HepG2 (cell line): ENCODE measurements at regions not wholly inside any gene's neighbourhood (a gene's known extent, or its start where the extent isn't known, plus 50 kb on each side); places are given as distances from the start of the nearest gene placed in this dataset.

Experiments used
- BHLHE40 ChIP-seq: IDR thresholded peaks from 2 replicates; pipeline ENCODE4 v1.6.1; 2011; ENCODE audit warnings: low read length, improper control_type of control experiment
- CBX1 ChIP-seq: IDR thresholded peaks from one replicate; pipeline ENCODE4 v1.6.1; 2016; ENCODE audit warnings: antibody characterized with exemption, low read depth
- ISX ChIP-seq: sonication (generic); formaldehyde crosslinking; conservative IDR thresholded peaks from 2 replicates; pipeline ENCODE4 v1.5.0; 2020; ENCODE audit warnings: missing genetic modification reagents
- KAT7 ChIP-seq: IDR thresholded peaks from 2 replicates; pipeline ENCODE4 v1.6.1; 2018; ENCODE audit warnings: borderline replicate concordance, missing compliant biosample characterization
- ZNF510 ChIP-seq: sonication (generic); formaldehyde crosslinking; IDR thresholded peaks from 2 replicates; pipeline ENCODE4 v1.4.0; 2020; ENCODE audit warnings: low read depth, mild to moderate bottlenecking, missing genetic modification reagents
- TF ChIP-seq, protein P1 (sequence below): sonication (generic); formaldehyde crosslinking; IDR thresholded peaks from 2 replicates; pipeline ENCODE4 v1.4.0; 2020; ENCODE audit warnings: missing genetic modification reagents, borderline replicate concordance
- TF ChIP-seq, protein P2 (sequence below): sonication (generic); formaldehyde crosslinking; conservative IDR thresholded peaks from 2 replicates; pipeline ENCODE4 v1.4.0; 2020; ENCODE audit warnings: missing genetic modification reagents
- TF ChIP-seq, protein P3 (sequence below): sonication (generic); formaldehyde crosslinking; IDR thresholded peaks from 2 replicates; pipeline ENCODE4 v1.8.1; 2022; ENCODE audit warnings: low read depth, mild to moderate bottlenecking, missing genetic modification reagents

DNA sequence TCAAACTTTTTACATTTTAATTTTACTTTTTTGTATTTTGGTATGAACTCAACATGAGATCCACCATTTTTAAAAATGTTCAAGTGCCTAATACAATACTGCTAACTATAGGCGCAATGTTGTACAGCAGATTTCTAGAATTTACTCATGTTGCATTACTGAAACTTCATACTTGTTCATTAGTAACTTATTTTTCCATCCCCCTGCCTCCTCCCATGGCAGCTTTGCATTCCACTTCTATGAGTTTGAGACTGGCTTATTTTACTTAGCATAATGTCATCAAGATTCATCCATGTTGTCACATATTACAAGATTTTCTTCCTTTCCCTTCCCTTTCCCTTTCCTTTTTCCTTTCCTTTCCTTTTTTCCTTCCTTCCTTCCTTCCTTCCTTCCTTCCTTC is 825.9 kb downstream of the SLC16A7 start (continued):
- TF ChIP-seq BHLHE40 (no peak), ISX (CRISPR knock-in tag) (no peak), CBX1 (no peak), ZNF510 (CRISPR knock-in tag) (no peak), KAT7 (CRISPR knock-in tag) (no peak)
- TF ChIP-seq, protein P1, sequence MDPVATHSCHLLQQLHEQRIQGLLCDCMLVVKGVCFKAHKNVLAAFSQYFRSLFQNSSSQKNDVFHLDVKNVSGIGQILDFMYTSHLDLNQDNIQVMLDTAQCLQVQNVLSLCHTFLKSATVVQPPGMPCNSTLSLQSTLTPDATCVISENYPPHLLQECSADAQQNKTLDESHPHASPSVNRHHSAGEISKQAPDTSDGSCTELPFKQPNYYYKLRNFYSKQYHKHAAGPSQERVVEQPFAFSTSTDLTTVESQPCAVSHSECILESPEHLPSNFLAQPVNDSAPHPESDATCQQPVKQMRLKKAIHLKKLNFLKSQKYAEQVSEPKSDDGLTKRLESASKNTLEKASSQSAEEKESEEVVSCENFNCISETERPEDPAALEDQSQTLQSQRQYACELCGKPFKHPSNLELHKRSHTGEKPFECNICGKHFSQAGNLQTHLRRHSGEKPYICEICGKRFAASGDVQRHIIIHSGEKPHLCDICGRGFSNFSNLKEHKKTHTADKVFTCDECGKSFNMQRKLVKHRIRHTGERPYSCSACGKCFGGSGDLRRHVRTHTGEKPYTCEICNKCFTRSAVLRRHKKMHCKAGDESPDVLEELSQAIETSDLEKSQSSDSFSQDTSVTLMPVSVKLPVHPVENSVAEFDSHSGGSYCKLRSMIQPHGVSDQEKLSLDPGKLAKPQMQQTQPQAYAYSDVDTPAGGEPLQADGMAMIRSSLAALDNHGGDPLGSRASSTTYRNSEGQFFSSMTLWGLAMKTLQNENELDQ (CRISPR knock-in tag) = no peak
- TF ChIP-seq, protein P2, sequence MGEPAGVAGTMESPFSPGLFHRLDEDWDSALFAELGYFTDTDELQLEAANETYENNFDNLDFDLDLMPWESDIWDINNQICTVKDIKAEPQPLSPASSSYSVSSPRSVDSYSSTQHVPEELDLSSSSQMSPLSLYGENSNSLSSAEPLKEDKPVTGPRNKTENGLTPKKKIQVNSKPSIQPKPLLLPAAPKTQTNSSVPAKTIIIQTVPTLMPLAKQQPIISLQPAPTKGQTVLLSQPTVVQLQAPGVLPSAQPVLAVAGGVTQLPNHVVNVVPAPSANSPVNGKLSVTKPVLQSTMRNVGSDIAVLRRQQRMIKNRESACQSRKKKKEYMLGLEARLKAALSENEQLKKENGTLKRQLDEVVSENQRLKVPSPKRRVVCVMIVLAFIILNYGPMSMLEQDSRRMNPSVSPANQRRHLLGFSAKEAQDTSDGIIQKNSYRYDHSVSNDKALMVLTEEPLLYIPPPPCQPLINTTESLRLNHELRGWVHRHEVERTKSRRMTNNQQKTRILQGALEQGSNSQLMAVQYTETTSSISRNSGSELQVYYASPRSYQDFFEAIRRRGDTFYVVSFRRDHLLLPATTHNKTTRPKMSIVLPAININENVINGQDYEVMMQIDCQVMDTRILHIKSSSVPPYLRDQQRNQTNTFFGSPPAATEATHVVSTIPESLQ = no peak
- TF ChIP-seq, protein P3, sequence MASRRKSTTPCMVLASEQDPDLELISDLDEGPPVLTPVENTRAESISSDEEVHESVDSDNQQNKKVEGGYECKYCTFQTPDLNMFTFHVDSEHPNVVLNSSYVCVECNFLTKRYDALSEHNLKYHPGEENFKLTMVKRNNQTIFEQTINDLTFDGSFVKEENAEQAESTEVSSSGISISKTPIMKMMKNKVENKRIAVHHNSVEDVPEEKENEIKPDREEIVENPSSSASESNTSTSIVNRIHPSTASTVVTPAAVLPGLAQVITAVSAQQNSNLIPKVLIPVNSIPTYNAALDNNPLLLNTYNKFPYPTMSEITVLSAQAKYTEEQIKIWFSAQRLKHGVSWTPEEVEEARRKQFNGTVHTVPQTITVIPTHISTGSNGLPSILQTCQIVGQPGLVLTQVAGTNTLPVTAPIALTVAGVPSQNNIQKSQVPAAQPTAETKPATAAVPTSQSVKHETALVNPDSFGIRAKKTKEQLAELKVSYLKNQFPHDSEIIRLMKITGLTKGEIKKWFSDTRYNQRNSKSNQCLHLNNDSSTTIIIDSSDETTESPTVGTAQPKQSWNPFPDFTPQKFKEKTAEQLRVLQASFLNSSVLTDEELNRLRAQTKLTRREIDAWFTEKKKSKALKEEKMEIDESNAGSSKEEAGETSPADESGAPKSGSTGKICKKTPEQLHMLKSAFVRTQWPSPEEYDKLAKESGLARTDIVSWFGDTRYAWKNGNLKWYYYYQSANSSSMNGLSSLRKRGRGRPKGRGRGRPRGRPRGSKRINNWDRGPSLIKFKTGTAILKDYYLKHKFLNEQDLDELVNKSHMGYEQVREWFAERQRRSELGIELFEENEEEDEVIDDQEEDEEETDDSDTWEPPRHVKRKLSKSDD (CRISPR knock-in tag) = no peak
